HG03439 (cell line): ENCODE measurements at regions not wholly inside any gene's neighbourhood (a gene's known extent, or its start where the extent isn't known, plus 50 kb on each side); places are given as distances from the start of the nearest gene placed in this dataset.
A peak's percentile ranks its signal among the peaks of the same experiment; 100 is the strongest.
"Not testable (repeated sequence)": the region's sequence is repeated elsewhere in the genome, so short reads cannot be mapped to it uniquely, and the experiment has no call there.

ENCODE experiments used
- ATAC-seq: cut with Tn5 transposase; IDR thresholded peaks from one replicate; pipeline ENCODE4 v1.9.1; 2021; ENCODE audit warnings: mild to moderate bottlenecking, moderate library complexity; ENCODE audit not compliant: unreplicated experiment

- ATAC-seq: no peak
Observed at GRCh38 chr3:144499001-144499930, 527.6 kb downstream of the DIPK2A start.

- no peak for ATAC-seq
Observed at GRCh38 chr3:144501467-144501866, 529.8 kb downstream of the DIPK2A start.

GRCh38 chr3:144502402-144502801 lies 530.8 kb downstream of the DIPK2A start:
- no peak for ATAC-seq

GRCh38 chr3:144506375-144506774 lies 534.8 kb downstream of the DIPK2A start:
- not testable (repeated sequence) for ATAC-seq

GRCh38 chr3:144511346-144511745 lies 539.7 kb downstream of the DIPK2A start:
- ATAC-seq: no peak

GRCh38 chr3:144516026-144516425 lies 544.4 kb downstream of the DIPK2A start:
- ATAC-seq: no peak

GRCh38 chr3:144516589-144516988 lies 545.0 kb downstream of the DIPK2A start:
- no peak for ATAC-seq

- ATAC-seq: no peak
Observed at GRCh38 chr3:144521131-144521530, 549.5 kb downstream of the DIPK2A start.

GRCh38 chr3:144522456-144522855 lies 550.8 kb downstream of the DIPK2A start:
- no peak for ATAC-seq

- ATAC-seq: no peak
Observed at GRCh38 chr3:144523396-144523795, 551.8 kb downstream of the DIPK2A start.

- no peak for ATAC-seq
Observed at GRCh38 chr3:144524531-144524930, 552.9 kb downstream of the DIPK2A start.

- ATAC-seq: no peak
Observed at GRCh38 chr3:144529566-144529965, 557.9 kb downstream of the DIPK2A start.

GRCh38 chr3:144544871-144545270 lies 573.2 kb downstream of the DIPK2A start:
- no peak for ATAC-seq

GRCh38 chr3:144546539-144546938 lies 574.9 kb downstream of the DIPK2A start:
- no peak for ATAC-seq

- no peak for ATAC-seq
Observed at GRCh38 chr3:144548346-144548745, 576.7 kb downstream of the DIPK2A start.

GRCh38 chr3:144549166-144549565 lies 577.5 kb downstream of the DIPK2A start:
- no peak for ATAC-seq

- ATAC-seq: no peak
Observed at GRCh38 chr3:144552346-144553057, 580.9 kb downstream of the DIPK2A start.

GRCh38 chr3:144553301-144553700 lies 581.7 kb downstream of the DIPK2A start:
- ATAC-seq: no peak

GRCh38 chr3:144554889-144555288 lies 583.3 kb downstream of the DIPK2A start:
- ATAC-seq: no peak

GRCh38 chr3:144556392-144556791 lies 584.8 kb downstream of the DIPK2A start:
- ATAC-seq: peak; percentile 86

- no peak for ATAC-seq
Observed at GRCh38 chr3:144557515-144557914, 585.9 kb downstream of the DIPK2A start.

GRCh38 chr3:144564011-144564410 lies 592.4 kb downstream of the DIPK2A start:
- ATAC-seq: no peak
